ELF-1 (cell line): ENCODE measurements at regions not wholly inside any gene's neighbourhood (a gene's known extent, or its start where the extent isn't known, plus 50 kb on each side); places are given as distances from the start of the nearest gene placed in this dataset.
A peak's percentile ranks its signal among the peaks of the same experiment; 100 is the strongest.

Source experiments
- DNase-seq: peaks from one replicate; pipeline ENCODE4 v3.0.0-alpha.2; 2016; ENCODE audit warnings: low read depth, low spot score

DNA sequence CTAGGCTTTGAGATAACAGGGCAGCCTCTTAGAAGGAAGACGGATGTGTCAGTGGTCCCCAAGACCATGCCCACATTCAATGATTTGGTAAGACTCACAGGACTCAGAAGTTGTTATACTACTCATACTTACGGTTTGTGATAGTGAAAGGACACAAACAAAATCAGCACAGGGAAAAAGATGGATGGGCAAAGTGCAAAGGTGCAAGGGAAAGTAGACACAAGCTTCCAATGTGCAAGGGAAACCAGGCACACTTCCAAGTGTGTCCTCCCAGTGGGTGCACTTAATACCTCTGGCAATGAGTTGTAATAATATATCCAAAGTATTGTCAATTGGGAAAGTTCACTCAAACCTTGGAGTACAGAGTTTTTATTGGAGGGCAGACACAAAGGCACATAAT lies 53.8 kb upstream of the VCX start:
- DNase-seq: no peak

GRCh38 chrX:7788334-7788733 lies 54.6 kb upstream of the VCX start:
- DNase-seq: no peak

- no peak for DNase-seq
Observed at GRCh38 chrX:7787714-7788113, 55.3 kb upstream of the VCX start.

- DNase-seq: no peak
Observed at GRCh38 chrX:7784580-7784979, 58.4 kb upstream of the VCX start.

GRCh38 chrX:7779644-7780043 lies 63.3 kb upstream of the VCX start:
- no peak for DNase-seq

GRCh38 chrX:7775987-7776386 lies 67.0 kb upstream of the VCX start:
- DNase-seq: no peak

- DNase-seq: no peak
Observed at GRCh38 chrX:7771788-7772438, 71.1 kb upstream of the VCX start.

- no peak for DNase-seq
Observed at GRCh38 chrX:7759830-7760229, 83.1 kb upstream of the VCX start.

DNA sequence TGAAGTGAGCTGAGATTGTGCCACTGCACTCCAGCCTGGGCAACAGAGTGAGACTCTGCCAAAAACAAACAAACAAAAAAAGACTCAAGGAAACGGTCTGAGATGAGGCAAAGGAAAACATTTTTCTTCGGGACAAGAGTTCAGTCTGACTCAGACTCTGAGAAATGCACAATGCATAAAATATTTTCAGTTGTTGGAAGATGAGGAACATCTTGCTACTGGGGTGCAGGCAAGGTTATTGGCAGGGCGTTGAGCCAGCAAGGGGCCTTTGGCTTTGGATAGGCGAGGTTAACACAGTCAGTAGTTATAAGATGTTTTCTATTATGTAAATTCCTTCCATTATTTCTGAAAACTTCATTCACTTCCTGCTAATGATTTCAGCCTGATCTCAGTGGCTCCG lies 96.1 kb upstream of the VCX start:
- no peak for DNase-seq

DNA sequence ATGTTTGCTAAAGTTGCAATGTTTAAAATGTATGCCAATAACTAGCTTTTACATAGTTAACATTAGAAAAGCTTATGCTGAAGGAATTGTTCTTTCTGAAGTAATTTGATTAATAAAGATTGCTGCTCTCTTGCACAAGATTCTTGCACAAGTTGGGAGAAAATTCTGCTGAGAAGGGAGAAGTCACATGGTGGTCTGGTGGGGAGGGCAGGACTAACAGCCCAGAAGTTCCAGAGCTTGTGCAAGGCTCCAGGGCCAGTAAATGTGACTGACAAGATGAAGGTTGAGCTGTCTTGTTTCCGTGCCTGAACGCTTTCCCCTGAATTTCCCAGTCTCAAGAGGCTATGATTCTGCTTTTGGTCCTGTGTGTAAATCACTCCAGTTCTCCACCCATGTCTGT lies 112.9 kb upstream of the VCX start:
- no peak for DNase-seq

DNA sequence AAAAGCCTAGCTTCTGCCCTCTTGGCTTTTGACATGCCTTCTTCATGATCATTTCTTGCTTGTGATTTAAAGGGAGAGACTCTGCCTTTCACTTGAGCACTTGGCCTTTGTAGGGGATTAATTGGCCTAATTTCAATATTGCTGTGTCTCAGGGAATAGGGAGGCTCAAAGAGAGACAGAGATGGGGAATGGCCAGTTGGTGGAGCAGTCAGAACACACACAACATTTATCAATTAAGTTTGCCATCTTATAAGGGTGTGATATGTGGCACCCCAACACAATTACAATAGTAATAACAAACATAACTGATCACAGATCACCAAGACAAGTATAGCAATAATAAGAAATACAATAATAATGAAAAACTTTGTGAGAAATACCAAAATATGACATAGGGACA lies 122.5 kb upstream of the VCX start:
- no peak for DNase-seq

DNA sequence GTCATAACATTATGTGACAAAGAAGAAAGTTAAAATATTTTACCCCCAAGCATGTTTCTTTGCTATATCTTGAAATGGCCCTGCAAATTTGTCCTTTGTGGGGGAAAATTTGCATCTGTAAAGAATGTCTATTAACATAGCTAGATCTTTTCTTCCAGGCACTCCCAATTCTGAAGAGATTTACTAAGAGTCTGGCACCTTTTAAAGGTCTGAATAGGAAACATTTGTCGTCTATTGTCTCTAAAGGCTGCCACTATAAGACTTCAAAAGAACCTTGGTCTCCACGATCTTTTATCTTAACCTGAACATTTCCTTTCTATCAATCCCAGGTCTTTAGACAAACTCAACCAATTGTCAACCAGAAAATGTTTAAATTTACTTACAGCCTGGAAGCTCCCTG lies 128.6 kb upstream of the VCX start:
- DNase-seq: peak; percentile 21

GRCh38 chrX:7711167-7711566 lies 131.8 kb upstream of the VCX start:
- DNase-seq: no peak

DNA sequence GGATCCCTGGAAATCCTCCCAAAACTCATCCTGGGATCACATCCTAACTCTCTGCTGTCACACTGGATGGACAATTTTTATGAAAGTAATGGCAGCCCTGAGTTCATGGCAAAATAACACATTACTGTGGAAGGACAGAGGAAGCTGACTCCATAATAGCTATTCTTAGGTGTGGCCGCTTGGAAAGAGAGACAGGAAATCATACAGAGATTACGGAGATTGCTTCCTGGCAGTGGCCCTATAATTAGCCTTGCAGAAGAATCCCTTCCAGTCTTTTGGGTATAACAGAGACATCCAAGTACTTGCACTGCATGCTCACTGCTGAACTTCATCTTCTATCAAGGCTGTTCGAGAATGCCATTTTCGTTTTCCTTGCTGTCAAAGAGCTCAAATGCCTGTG lies 133.1 kb upstream of the VCX start:
- DNase-seq: no peak

GRCh38 chrX:7706032-7706431 lies 136.9 kb upstream of the VCX start:
- no peak for DNase-seq

DNA sequence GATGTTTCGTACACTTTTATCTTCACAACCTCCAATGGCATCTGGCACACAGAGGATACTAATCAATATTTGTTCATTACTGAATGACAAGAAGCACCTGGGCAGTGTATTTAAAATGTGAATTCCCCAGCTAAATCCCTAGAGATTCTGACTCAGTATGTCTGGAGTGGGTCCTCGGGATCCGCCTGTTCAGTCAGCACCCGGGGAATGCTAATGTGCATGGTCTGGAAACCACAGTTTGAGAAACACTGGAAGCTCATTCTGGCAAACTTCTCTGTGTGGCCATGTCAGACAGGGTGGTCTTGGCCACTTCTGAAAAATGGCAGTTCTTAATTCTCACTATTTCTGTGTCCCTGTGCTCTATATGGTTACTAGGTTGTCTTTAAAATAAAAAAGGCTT lies 138.8 kb upstream of the VCX start:
- no peak for DNase-seq

DNA sequence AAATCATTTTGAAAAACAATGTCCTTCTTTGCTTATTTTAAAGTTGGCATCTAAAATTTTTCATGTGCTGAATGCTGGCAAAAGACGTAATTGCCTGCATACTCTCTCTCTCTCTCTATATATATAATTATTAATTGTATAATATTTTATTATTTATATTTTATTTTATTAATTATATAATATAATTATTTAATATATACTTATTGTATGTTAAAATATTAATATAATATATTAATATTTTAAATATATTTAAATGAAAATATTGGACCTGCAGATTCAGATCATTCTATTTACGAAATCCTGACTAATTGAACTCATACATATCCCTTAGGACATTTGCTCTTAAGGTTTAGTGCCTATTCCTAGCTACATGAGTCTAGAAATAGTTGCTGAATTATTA lies 144.7 kb upstream of the VCX start:
- DNase-seq: no peak

DNA sequence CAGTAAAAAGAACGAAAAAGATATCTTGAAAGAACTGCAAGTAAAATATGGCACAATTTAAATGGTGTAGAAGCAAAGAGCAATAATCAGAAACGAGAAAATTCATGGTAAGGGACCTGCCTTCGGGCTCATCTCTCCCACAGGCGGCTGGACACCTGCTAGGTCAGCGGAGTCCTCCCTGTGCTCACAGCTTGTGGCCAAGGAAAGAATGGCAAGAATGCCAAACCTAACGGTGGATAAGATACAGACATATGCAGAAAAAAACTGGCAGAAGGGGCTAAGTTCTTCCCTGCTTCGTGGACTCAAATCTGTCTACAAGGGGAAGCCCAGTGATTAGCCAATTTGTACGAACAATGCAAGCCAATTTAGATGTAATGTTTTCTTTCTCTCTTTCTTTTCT lies 152.1 kb upstream of the VCX start:
- peak; percentile 55 for DNase-seq

DNA sequence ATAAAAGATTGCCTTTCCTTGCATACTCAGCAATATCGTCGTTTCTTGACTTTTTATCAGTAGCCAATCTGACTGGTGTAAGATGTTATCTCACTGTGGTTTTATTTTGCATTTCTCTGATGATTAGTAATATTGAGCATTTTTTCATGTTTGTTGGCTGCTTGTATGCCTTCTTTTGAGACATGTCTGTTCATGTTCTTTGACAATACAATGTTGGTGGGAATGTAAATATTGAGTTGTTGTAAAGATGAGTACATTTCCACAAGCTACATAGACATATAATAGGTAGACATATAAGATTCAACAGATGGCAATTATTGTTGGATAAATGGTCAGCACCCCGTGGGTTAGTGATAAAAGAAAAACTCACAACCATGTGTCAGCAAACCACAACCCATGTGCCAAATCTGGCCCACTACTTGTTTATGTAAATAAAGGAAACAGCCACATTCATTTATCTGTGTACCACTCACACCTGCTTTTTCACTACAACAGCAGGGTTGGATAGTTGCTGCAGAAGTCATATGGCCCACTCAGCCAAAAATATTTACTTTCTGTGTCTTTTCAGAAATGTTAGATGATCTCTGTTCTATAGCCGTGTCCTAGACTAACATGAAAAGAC lies 153.1 kb upstream of the VCX start:
- no peak for DNase-seq

DNA sequence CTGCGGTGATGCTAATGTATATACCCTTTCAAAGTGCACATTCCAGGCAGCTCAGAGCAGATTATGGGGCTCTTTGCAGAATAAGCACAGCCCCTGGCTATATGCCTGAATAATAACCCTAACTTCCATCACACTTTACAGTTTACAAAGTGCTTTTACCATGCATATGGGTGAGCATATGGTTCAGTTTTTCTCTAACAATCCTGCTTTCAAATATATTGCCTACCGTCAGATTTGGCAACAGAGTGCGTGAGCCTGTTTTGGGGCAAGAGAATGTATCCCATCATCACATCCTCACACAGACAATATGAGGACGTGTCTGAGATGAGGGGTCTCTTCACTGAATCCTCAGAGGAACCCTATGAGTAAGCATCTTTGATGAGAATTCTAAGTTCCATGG lies 162.8 kb upstream of the VCX start:
- DNase-seq: no peak

DNA sequence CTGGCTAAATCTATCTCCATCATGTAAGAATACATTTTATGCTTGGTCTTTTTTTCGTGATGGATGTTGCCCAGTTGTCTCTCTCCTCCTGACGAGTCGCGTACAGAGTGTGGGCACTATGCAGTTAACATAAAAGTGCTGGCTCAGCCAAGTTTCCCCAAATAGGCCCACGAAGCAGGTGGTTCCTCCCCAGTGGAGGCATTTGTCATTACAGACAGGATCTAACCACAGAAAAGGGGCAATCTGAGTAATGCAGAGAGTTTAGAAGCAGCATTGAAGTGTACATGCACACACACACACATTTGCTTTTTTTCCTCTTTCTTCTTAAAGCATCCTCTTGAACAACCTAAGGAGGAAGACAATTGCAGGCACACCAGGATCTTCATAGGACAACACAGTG lies 188.7 kb upstream of the VCX start:
- no peak for DNase-seq

GRCh38 chrX:7647831-7648230 lies 195.1 kb upstream of the VCX start:
- DNase-seq: no peak

GRCh38 chrX:7641141-7641540 lies 201.8 kb upstream of the VCX start:
- DNase-seq: no peak

- no peak for DNase-seq
Observed at GRCh38 chrX:7640392-7640791, 202.6 kb upstream of the VCX start.
